SKM-1 treated with dmso at 0.1 percent for 144 hours (cell line): ENCODE measurements at regions not wholly inside any gene's neighbourhood (a gene's known extent, or its start where the extent isn't known, plus 50 kb on each side); places are given as distances from the start of the nearest gene placed in this dataset.

Source experiments
- DNase-seq: peaks from one replicate; lab custom pipeline; 2025; ENCODE audit not compliant: unreplicated experiment; lab: John Stamatoyannopoulos, UW

DNA sequence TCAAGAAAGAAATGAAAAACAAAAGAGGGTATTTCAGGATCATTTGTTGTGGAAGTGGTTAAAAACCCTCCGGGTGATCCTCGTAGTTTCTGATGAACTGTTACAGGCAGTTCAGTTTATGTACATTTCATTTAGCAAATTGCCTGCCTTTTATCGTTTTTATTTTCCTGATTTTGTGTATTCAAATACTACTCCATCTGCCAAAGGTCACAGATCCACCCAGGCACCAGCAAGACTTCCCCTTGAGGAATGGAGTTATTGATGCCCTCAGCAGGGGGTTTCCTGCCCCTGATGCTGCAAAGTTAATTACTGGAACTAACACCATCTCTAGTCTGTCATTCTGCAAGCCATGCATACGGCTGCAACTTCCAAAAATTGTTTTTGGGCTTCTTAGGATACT is 641.9 kb downstream of the SLC4A3 start:
- DNase-seq, result no peak

DNA sequence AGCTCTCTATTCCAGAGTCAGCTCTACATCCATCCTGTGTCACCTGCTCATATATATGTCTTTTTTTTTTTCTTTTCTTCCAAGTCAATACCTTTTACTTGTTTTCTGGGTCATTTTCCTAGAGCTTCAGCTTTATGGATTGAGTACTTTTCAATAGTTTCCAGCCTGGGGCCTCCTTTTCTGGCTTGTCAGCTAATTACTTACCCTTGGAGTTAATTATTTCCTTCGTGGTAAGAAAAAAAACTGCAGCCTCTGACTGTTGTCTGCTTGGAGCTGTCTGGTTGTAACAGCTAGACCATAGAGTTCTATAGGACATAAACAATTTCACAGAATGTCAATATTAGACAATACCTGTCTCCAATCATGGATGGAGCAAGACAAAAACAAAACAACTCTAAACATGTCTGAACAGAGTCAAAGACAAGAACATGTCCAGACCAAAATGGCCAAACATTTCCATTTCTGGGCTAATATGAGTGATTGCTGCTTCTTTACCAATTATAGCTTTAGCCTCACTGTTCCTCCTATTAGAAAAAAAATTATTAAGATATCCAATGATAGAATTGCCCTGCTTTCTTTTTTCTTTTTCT is 643.1 kb downstream of the SLC4A3 start:
- no peak for DNase-seq

DNA sequence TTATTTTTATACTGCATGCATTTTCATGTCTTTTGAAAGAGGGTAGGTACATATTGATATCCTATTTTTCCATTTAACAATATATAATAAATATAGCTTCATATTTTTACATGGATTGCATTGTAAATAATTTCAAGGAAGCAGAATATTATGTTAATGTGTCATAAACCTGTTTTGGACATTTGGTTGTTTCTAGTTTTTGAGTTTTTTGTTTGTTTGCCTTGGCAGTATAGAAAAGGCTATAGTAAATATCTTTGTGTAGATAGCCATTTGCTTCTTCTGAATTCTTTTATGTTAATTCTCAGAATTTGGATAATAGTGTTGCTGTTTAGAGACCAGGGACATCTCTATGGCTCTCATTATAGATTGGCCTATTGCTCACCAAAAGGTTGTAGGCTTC is 645.2 kb downstream of the SLC4A3 start:
- no peak for DNase-seq

DNA sequence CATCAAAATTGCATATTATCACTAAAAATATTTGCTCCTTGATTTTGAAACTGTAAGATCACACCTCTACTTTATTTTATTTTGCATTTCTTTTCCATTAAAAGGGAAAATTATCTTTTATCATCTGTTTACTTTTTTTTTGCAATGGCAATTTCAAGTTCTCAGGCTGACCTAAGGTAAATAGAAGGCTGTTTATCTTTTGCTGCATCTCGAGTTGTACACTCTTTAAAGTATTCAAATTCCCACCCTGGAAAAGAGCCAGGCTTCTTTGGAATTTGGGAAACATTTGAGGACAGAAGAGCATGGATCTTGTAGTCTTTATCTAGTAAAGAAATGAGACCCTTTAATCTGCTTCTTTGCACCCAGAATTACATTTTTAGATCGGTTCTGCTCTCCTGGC is 645.7 kb downstream of the SLC4A3 start:
- DNase-seq, result no peak

DNA sequence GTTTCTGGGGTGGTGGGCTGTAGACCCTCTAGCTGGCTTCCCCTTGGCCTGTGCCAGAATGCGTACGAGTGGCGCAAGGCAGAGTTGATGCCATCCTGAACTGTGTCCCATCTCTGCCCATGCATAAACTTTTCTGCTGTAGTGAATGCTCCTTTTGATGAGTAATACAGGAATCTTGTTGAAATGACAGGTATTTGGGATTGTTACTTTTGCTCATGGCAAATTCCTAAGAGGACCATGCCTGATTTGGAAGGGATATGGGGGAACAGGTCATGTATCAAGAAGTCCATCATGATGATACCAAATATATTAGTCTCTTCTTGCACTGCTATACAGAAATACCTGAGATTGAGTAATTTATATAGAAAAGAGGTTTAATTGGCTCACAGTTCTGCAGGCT is 648.0 kb downstream of the SLC4A3 start:
- no peak for DNase-seq

DNA sequence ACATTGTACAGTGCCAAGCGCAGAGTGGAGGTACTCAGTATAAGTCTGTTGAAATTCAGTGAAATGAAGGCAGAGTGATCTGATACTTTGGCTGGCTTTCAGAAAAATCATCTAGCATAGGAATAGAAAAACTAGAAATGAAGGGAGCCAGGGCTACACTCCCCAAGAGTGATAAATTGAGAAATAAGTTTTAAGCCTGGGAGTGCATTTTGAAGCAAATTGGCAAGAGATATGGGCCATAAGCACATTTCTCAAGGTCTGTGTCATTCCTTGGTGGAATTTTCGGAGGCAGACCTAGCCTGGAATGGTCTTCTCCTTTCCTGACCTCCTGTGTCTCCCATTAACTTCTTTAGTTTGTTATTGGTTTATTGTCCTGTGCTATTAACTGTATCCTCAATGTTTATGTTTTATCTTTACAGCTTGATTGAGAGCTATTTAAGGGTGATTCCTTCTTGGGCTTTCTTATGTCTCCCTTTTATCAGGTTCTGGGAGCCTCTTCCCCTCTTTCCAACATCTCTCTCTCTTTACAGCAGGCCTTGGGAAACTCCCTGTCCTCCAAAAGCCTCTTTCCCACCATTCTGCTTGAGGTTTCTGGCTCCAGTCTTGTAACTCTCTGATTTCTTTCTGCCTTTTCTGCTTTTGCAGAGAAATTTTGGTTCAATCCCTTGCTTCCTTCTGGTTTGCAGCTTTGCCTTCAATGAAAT is 649.5 kb downstream of the SLC4A3 start:
- DNase-seq, result no peak

DNA sequence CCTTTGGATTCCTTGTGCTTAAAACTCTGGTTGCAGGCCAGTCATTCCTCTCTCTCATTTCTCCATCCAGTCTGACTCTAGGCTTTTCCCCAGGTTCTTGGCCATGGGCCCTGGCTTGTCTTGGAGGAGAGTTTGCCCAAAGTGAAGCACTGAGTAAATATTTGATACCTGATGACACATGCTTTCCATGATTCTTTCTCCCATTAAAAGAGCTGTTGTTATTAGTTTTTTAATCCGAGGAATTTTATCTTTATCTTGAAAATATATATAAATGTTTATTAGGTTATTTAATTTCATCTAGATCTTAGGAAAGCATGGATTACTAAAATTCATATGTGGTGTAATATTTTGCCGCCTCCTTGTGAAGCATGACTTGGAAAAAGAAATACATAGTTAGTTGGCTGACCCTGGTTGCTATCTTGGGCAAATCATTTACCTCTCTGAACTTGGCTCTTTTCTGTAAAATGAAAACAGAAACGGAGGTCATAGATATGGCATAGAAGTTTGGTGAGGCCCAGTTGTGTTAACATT is 650.1 kb downstream of the SLC4A3 start:
- no peak for DNase-seq

DNA sequence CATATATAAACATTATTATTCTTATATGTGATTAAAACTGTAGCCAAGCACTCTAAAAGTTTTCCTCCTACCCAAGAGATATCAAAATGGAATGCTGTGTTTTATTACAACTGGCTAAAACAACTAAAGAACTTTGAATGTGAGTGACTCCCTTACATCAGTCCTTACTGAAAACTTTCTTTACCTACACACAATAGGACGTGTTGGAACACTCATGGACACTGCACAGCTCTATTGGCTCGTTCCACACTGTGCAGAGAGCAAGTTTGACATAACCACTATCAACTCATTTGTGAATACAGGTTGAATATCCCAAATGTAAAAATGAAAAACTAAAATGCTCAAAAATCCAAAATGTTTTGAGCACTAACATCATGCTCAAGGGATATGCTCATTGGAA is 650.6 kb downstream of the SLC4A3 start:
- no peak for DNase-seq

DNA sequence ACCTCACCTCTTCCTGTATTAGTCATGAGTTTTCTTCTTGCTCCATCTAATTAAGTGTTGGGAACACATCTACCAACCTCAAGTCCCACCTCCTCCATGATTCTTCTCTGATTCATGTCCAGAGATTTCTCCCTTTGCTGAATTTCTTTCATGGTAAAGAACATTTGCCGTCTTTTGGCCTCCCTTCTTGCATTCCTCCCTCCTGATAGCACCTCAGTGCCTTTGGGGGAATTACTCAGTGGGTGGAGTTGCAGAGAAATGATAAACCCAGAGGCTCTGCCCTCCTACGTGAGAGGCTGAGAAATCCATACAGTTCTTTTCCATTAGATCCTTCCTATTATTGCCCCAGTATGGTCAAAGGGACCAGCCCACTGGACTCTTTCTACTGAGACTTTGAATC is 651.9 kb downstream of the SLC4A3 start:
- no peak for DNase-seq

DNA sequence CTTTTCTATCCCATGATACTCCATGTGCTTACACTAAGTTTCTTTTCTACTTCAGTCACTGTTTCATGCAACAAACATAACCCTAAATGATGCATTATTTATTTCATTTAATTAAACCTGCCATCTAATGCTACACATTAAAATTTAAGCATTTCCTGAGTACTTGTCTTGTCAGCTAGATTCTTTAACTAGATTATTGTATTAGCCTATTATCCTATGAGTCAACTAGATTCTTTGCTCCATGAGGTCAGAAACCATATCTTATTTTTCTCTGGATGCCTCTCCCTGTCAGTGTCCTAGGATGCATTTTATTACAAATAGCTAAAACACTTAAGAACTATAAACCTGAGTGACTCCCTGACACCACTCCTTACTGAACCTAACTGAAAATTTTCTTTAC is 652.4 kb downstream of the SLC4A3 start:
- no peak for DNase-seq

DNA sequence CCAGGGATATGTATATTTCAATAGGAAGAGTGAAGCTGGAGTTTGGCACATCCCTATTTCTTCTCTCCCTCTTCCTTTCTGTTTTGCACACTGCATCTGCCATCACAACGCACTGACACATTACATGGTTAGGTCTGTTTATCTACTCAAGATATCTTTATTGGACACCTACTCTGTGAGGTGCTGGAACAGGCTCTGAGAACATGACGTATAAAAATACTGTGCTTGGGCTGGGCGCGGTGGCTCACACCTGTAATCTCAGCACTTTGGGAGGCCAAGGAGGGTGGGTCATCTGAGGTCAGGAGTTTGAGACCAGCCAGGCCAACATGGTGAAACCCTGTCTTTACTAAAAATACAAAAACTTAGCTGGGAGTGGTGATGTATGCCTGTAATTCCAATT is 653.3 kb downstream of the SLC4A3 start:
- DNase-seq, result no peak

DNA sequence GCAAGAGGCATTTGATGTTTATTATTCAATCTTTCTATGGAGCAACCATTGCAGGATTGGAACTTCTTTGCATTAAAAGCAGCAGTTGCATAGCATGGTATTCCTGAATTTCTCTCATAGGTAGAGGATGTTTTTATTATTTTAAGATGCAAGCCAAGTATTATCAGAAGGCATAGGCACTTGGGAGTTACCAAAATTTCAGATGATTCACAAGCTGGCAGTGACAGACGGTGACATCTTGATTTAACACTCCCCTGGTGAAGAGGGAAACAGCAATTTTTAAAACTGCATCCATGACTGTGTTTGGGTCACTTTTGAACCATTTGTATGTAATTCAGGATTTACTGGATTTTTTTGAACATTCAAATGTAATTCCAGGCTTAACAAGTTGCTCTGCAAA is 654.3 kb downstream of the SLC4A3 start:
- DNase-seq, result no peak

DNA sequence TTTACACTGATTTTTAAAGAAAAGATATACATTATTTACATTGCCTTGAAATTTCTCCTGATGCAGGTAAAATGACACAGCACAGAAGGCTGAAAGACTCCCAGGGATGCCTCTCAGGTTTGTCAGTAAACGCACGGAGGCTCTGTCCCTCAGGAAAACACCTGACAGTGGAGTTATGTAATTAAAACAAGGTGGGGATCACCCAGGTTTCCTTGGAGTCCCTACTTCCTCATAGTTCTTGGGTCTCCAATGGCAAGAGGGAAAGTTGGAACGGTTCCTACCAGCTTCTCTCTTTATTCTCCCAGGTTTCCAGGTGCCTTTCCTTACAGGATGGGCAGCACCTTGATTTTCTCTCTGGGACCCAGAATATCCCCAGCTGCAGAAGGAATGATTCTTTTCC is 654.8 kb downstream of the SLC4A3 start:
- DNase-seq, result no peak

DNA sequence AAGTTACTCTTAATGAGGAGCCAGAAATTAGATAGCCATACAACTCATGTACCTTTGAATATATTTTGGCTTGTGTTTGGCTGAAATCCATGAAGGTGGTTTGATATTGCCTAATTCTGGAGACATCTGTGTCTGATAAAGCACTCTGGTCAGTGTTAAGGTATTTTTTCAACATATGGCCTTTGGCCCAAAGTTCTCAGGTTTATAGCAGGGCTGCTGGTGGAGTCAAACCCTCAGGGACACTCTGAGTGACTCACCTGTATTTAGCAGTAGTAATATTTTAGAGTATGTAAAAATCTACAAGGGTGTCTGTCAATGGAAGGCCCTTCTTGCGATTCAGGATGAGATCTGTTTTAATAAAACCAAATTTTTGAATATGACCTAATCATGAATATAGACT is 666.5 kb downstream of the SLC4A3 start:
- no peak for DNase-seq

DNA sequence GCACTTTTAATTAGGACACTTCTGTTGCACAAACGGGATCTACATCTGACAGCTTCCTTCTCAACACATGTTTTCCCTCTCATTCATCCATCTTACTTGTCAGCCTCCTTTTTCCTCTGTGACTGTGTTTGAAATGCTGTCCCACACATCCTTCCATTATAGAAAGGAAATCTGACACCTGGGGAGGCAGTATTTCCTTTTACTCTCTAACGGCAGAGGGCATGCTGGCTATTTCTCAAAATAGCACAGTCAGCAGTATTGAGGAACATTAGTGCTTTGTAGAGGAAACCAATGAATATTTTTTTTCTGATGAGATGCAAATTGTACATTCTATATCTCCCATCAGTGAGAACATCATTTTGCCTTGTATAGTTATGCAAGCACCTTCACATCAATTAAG is 668.7 kb downstream of the SLC4A3 start:
- no peak for DNase-seq

DNA sequence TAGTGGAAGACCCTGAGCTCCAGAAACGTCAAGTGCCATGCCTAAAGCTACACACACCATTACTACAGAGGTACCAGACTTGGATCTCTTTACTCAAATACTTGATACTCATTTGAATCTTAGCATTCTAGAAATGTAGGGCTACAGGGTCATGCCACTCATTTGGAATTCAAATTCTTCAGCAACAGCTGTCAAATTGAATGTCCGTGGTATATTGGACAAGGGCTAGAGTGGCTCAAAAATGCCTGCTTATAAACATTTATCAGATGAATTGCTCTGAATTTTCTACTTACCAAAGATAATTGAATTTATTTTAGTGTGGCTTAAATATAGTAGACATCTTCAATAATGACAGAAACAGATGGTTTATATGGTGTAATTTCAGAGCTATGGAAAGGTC is 669.7 kb downstream of the SLC4A3 start:
- DNase-seq, result no peak

DNA sequence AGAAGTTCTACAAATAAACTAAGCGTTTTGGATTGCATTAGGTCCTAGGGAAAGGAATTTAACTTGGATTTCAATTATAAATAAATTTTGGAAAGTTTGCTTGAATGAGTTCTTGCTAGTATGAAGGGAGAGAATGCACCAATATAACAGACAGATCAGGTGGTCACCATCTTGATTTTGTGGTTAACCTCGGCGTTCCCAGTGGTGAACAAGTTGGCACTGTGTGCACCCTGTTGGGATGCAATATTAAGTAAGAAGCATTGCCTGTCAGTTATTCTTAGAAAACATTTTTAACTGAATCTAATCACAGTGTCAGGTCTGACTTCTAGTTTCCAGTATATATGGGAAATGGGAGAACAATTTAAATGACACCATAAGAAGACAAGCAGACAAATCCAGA is 673.4 kb downstream of the SLC4A3 start:
- no peak for DNase-seq

DNA sequence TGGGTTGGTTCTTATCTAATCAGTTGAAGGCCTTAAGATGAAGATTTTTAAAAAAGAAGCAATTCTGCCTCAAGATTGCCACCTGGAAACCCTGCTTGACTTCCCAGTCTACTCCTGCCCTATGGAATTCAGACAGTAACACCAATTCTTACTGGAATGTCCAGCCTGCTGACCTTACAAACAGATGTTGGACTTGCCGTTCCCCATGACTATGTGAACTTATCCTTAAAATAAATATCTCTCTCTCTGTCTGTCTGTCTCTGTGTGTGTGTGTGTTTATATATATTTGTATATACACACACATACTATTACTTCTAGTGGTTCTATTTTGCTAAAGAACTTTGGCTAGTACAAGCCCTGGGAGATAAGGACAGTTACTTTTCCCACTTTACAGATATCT is 675.3 kb downstream of the SLC4A3 start:
- DNase-seq, result no peak

DNA sequence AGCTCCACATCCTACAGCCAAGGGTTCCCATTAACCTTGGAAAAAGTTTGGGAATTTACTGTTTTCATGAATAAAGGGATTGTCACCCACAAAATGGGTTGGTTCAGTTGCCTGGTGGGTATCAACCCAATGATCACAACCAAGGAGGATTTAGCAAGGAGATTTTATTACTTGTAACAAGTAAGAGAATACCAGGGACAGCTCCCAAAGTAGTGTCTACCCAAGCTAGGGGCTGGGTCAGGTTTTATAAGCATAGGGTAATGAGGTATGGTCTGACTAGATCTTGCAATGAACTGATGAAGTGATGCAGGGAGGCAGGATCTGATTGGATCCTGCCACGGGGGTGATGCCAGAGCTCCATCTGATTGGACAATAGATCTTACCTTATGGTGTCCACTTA is 681.8 kb downstream of the SLC4A3 start:
- no peak for DNase-seq

DNA sequence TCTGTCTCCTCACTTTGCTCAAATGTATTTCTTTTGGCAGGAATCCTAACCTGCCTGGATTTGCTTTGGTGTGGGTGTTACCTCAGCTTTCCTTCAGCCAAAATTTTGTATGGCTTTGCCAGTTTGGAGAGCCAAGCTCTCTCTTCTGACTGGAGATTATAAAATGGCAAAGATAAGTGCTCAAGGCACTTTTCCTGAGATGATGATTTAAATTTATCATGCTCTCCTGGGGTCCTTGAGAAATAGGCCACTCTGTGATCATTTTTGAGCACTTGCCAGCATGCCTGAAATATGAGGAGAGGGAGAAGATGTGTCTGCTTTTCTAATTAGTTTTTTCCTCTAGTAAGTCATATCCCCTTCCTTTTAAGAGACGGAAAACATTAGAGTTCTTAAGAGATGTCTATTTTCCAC is 683.0 kb downstream of the SLC4A3 start:
- DNase-seq, result no peak

DNA sequence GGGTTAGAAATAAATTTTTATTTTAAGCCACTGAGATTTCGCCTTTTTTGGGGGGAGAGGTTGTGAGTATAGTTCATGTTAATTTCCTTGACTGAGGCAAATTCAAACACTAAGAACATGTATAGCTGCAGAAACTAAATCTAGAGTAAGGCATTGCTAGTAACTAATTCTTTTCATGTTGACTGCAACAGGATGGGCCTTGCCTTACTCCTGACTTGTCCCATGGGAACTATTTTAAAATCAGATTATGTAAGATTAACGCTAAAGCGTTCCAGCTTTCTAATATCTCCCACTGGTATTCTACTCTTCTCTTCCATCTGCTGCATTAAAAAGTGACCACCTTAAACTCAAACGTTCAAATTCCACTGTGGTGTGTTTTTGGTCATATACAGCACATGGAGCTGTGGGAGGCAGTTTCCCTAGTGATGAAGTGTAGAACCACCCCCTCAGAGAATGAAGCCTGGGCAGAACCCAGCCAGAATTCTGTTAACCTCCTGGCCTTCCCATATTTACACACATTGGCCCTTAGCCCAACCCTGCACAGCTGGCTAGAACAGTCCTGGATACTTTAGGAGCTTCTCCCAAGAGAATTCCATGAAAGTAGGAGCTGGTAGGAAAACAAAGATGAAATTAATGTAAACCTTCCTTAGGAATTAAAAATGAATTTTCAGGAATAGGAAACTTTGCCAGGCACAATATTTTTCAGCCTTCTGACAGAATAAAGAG is 687.8 kb downstream of the SLC4A3 start:
- DNase-seq, result no peak

DNA sequence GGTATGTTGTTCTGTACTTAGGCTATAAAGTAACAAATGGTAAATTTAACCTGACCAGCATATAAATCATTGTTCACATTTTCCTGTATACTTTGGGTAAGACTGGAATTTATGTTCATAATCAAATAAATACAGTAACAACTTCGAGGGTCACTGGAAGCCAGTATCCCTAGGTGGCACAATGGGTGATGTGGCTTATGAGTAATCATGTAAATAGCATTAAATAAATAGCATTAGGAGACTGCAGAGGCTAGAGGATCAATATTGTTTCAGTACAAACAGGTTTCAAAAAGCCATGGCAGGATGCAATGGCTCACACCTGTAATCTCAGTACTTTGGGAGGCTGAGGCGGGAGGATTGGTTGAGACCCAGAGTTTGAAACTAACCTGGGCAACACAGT is 690.6 kb downstream of the SLC4A3 start:
- DNase-seq, result no peak
